HG03196 (cell line): ENCODE measurements at regions not wholly inside any gene's neighbourhood (a gene's known extent, or its start where the extent isn't known, plus 50 kb on each side); places are given as distances from the start of the nearest gene placed in this dataset.
A peak's percentile ranks its signal among the peaks of the same experiment; 100 is the strongest.

Experiments used
- ATAC-seq: cut with Tn5 transposase; IDR thresholded peaks from one replicate; pipeline ENCODE4 v1.9.1; 2021; ENCODE audit not compliant: unreplicated experiment

- ATAC-seq, result no peak
Observed at GRCh38 chr4:22122062-22122461, 173.5 kb upstream of the KCNIP4 start.

GRCh38 chr4:22115262-22115661, 166.7 kb upstream of the KCNIP4 start:
- ATAC-seq, result no peak

- no peak for ATAC-seq
Observed at GRCh38 chr4:22103768-22104167, 155.2 kb upstream of the KCNIP4 start.

GRCh38 chr4:22099896-22100295, 151.3 kb upstream of the KCNIP4 start:
- ATAC-seq, result no peak

GRCh38 chr4:22097596-22097995, 149.0 kb upstream of the KCNIP4 start:
- ATAC-seq, result no peak

GRCh38 chr4:22094217-22094616, 145.6 kb upstream of the KCNIP4 start:
- no peak for ATAC-seq

GRCh38 chr4:22093126-22093525, 144.6 kb upstream of the KCNIP4 start:
- ATAC-seq, result no peak

GRCh38 chr4:22091906-22092305, 143.3 kb upstream of the KCNIP4 start:
- no peak for ATAC-seq

GRCh38 chr4:22091352-22091717, 142.8 kb upstream of the KCNIP4 start:
- ATAC-seq, result no peak

- ATAC-seq, result no peak
Observed at GRCh38 chr4:22090661-22091351, 142.2 kb upstream of the KCNIP4 start.

- no peak for ATAC-seq
Observed at GRCh38 chr4:22077571-22077970, 129.0 kb upstream of the KCNIP4 start.

- ATAC-seq, result no peak
Observed at GRCh38 chr4:22072726-22073125, 124.2 kb upstream of the KCNIP4 start.

GRCh38 chr4:22072240-22072639, 123.7 kb upstream of the KCNIP4 start:
- ATAC-seq, result no peak

GRCh38 chr4:22071749-22072148, 123.2 kb upstream of the KCNIP4 start:
- peak; percentile 82 for ATAC-seq

GRCh38 chr4:22070256-22070655, 121.7 kb upstream of the KCNIP4 start:
- ATAC-seq, result no peak

- ATAC-seq, result no peak
Observed at GRCh38 chr4:22063613-22064012, 115.0 kb upstream of the KCNIP4 start.

- ATAC-seq, result no peak
Observed at GRCh38 chr4:22062676-22063075, 114.1 kb upstream of the KCNIP4 start.

GRCh38 chr4:22055954-22056353, 107.4 kb upstream of the KCNIP4 start:
- no peak for ATAC-seq

- no peak for ATAC-seq
Observed at GRCh38 chr4:22052076-22052475, 103.5 kb upstream of the KCNIP4 start.

- ATAC-seq, result no peak
Observed at GRCh38 chr4:22048323-22048722, 99.8 kb upstream of the KCNIP4 start.

GRCh38 chr4:22047793-22048192, 99.2 kb upstream of the KCNIP4 start:
- ATAC-seq, result no peak

- no peak for ATAC-seq
Observed at GRCh38 chr4:22045051-22045630, 96.6 kb upstream of the KCNIP4 start.

- ATAC-seq, result no peak
Observed at GRCh38 chr4:22031423-22031822, 82.9 kb upstream of the KCNIP4 start.
